Superior temporal gyrus (tissue), 1 donor: ENCODE measurements at regions not wholly inside any gene's neighbourhood (a gene's known extent, or its start where the extent isn't known, plus 50 kb on each side); places are given as distances from the start of the nearest gene placed in this dataset.
"Not testable (repeated sequence)": the region's sequence is repeated elsewhere in the genome, so short reads cannot be mapped to it uniquely, and the experiment has no call there.

Experiments used
- DNase-seq: peaks from one replicate; pipeline ENCODE4 v3.0.0-alpha.2; 2016; ENCODE audit errors: extremely low spot score

- peak; percentile 73 for DNase-seq
Measured at GRCh38 chr16:46388354-46388753, 232.8 kb downstream of the SHCBP1 start.

- DNase-seq: not testable (repeated sequence)
Measured at GRCh38 chr16:46387720-46388119, 233.5 kb downstream of the SHCBP1 start.

GRCh38 chr16:46386805-46387620 lies 234.2 kb downstream of the SHCBP1 start:
- peak; percentile 7 for DNase-seq

- DNase-seq: peak; percentile 89
Measured at GRCh38 chr16:46386110-46386771, 234.9 kb downstream of the SHCBP1 start.

GRCh38 chr16:46384285-46385061 lies 236.7 kb downstream of the SHCBP1 start:
- DNase-seq: peak; percentile 65

- peak; percentile 10 for DNase-seq
Measured at GRCh38 chr16:46383581-46383980, 237.6 kb downstream of the SHCBP1 start.

- DNase-seq: peak; percentile 6
Measured at GRCh38 chr16:46382791-46383541, 238.2 kb downstream of the SHCBP1 start.

GRCh38 chr16:46382079-46382478 lies 239.1 kb downstream of the SHCBP1 start:
- DNase-seq: not testable (repeated sequence)

- peak; percentile 6 for DNase-seq
Measured at GRCh38 chr16:46381344-46381743, 239.8 kb downstream of the SHCBP1 start.
